CD4-positive, alpha-beta T cell treated with Interleukin-17A for 4 hours (primary cell): ENCODE measurements at regions not wholly inside any gene's neighbourhood (a gene's known extent, or its start where the extent isn't known, plus 50 kb on each side); places are given as distances from the start of the nearest gene placed in this dataset.

ENCODE experiments used
- DNase-seq: peaks from one replicate; pipeline ENCODE4 v3.0.0-alpha.2; 2020; ENCODE audit warnings: mixed read lengths

DNA sequence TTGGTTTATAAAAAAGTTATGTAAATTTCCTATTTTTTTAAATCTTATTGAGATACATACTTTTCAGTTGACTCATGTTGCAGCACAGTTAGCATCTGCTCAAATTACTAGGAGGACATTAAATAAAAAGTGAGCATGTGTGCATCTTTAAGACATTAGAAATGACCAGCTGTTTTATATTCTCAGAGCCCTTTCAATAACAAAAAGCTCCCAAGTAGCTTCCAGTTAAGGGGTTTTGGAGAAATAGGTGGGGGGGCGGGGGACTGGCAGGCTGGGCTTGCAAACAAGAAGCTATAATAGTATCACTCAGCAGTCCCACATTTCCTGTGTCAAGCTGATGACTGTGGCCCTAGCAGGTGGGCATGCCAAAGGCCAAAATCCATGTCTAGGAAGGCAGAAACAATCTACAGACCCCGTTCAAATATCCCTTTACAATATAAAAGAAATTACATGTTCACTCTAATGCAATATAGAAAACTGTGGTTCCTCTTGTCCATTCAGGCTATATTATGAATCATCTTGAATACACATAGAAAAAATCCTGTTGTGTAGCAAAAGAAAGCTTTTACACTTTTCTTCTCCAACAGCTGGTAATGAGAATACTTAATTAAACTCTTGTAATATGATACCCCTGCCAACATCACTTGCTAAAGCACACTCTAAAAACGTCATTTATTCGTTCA, 1713.2 kb upstream of the SLC10A2 start:
- DNase-seq = no peak

DNA sequence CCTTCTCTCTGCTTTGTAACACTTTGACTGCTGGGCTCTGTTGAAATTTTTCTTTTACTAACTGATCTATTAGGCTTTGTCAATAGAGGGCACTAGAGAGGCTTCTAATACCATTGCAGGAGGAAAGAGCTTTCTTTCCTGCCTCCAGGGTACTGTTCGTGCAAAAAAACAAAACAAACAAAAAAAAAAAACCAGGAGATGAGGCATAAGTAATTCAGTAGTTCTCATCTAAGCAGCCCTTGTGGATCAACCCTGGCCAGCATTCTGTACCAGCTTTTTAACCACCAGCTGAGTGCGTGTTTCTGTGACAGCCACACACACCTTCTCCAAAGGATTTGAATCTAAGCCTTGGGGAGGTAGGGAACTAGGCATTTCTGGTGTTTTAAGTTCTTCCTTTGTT, 1707.6 kb upstream of the SLC10A2 start:
- DNase-seq = no peak

DNA sequence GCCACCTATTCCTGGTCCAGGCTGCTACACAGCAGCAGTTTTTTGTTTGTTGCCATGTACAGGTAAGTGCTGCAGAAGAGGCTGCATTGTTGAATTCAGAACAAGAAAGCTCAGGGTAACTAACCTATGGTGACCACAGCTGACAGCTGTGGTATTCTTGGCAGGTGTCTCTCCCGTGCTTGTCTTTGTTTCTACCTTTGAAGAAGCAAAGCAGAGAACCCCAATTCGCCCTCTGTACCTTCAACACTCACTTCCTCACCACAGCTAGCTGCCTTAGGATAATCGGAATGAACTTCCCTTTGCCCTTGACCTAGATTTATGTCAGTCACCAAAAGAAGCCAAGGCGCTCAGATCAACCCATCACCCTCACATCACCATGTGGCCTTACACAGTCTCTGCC, 1703.3 kb upstream of the SLC10A2 start:
- no peak for DNase-seq

DNA sequence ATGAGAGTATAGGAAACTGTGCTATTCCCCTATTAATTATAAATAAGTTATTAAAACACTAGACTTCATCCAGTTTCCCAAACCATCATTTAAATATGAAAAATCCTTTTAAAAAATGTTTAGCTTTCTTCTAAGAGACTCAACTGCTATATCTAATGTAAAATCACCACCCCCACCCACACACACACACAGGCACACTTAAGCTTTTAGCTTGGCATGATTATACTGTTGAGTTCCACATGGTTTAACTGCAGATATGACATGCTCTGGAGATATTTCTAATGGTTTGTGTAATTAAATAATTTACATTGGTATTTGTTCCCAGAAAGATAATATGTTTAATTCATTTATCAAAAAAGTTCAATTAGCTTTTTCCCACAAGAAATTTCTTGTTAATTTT, 1700.1 kb upstream of the SLC10A2 start:
- no peak for DNase-seq

DNA sequence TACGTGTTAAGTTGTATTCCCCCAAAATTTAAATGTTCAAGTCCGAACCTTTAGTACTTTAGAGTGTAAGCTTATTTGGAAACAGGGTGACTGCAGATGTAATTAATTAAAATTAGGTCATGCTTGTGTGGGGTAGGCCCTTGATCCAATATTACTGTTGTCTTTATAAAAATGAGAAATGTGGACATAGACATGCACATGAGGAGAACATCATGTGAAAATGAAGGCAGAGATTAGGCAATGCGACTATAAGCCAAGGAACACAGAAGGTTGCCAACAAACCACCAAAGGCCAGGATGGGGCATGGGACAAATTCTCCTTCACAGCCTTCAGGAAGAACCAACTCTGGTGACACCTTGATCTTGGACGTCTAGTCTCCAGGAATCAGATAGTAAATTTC, 1698.4 kb upstream of the SLC10A2 start:
- DNase-seq = no peak

DNA sequence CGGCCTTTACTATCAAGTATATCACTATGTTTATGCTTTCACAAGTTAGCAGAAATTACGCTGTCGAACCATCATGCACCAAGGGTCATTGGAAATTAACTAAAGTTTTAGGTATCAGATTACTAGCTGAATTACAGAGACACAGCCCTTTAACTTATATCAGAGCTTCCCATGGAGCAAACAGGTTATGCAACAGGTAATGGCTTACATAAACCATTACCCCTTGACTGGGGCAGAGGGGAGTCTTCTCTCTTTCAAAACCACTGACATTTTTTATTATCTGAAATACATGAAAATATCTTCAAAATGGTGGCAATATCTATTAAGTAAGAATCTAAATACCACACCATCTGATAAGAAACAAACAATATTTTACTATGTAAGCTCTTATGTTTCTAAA, 1692.9 kb upstream of the SLC10A2 start:
- no peak for DNase-seq

DNA sequence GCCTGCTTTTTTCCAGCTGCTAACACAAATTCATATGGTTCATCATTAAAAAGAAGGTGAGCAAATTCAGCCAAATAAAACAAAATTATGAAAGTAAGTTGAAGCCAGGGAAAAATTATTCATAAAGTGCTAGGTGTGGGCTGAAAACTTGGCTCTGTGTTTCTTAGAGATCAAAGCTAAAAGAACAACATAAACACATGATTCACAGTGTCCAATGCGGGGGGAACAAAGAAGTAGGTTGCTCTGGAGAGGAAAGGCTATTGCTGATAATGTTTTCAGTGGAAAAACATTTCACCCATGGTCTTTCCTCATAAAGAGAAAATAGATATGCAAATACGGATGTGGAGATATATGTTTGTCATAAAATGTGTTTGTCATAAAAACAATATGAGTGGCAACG, 1691.5 kb upstream of the SLC10A2 start:
- DNase-seq = no peak

DNA sequence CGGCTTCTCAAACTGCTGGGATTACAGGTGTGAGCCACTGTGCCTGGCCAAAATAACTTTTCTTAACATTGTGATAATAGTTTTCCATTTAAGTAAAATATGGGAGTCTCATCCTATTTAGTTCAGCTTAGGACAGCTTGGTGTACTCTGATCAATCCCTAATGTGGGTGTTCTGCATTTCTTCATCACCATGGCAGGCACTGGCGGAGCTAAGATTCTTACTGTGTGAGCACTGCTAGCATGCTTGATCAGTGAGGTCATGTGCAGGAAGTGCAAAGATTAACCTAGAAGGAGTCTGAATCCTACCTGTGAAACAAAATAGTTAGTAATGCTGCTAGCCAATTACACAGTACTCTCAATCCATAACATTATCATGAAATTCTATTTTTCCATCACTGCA, 1684.2 kb upstream of the SLC10A2 start:
- no peak for DNase-seq

DNA sequence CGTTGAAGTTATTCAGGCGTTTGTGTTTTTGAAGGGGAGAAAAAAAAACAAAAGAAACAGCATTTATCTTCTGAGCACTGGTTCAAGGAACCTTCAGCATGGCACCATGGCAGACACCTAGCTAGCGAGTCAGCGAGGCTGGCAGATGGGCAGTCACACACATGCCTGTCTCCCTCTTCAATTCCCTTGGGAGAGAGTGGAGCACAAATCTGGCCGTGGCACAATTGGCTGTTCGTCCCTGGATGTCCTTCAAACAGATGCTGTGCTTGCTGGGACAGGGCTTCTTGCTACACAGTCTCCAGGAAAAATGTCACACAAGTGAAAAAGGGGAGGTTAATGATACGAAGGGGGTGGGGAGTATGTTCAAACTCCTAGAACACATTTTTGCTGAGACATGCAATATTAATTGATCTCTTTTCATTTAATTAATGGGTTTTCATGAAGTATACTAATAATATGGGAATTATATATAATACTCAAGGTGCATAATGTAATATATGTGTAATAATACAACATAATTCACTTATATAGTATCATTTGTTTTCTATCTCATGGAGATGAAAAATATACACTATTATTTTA, 1674.5 kb upstream of the SLC10A2 start:
- DNase-seq = no peak

DNA sequence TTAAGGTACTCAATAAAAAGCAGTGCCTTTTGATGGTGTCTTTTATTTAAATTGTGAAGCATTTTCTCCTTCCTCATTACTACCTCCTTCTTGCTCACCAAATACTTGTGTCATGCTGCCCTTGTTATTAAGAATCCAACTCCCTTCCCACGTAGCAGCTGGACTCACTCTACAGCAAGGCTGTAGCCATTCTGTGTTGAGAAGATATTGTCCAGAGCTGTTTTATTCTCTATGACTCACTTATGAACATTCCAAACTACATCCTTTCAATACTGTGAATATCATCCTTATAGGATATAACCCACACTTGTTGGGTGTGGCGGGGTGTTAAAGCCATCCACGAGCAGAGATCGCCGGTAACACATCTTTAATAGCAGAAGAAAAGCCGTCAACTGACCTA, 1671.5 kb upstream of the SLC10A2 start:
- DNase-seq = no peak

DNA sequence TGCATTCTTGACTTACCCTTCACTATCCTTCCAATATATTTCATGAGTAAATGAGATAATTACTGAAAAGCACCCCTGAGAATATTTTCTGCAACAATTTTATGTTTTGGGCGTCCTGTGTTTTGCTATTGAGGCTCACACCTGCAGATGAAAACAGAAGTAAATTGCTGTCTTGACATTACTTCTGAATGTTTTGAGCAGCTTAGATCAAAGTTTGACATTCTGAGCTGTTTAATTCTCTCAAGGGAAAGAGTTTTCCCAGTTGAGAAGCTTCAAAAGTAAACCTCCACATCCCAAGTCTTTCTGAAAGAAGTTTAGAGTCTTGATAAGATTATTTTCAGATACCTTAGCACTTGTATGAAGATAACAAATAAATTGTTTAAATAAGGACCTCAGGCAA, 1667.2 kb upstream of the SLC10A2 start:
- no peak for DNase-seq

DNA sequence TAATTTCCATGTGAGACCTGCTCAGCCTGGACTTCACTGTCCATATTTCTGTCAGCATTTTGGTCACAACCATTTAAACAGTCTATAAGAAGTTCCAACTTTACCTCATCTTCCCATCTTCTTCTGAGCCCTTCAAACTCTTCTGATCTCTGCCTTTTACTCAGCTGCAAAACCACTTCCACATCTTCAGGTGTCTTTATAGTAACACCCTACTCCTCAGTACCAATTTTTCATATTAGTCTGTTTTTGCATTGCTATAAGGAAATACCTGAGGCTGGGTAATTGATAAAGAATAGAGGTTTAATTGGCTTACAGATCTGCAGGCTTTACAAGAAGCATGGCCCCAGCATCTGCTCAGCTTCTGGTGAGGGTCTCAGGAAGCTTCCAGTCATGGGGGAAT, 1648.9 kb upstream of the SLC10A2 start:
- DNase-seq = no peak

DNA sequence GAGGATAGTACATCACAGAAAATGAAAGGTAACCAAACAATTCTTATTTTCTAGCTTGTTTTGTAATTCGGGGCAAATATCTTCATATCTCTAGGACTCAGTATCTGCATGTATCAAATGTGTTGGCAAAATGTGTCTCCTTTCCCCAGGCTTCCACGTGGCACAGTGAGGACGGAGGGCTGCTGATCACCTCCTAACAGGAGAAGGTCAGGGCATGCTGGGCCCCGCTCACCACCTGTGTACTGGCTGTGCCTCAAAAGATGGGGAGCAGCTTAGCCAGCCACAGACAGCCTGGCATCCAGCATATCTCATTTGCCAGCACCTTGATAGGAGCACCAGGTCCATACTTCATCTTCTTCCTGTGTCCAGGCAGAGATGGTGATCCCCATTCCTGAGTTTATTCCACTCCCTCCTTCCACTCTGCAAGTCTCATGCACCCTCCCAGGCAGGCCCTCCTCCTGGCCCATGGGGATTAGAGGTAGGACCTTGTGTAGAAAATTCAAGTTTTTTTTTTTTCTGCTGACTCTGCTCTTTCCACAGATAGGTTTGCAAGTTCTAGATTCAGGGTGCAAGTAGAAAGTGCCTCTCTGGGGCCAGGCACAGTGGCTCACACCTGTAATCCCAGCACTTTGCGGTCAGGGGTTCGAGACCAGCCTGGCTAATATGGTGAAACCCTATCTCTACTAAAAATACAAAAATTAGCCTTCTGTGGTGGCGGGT, 1639.0 kb upstream of the SLC10A2 start:
- DNase-seq = no peak

DNA sequence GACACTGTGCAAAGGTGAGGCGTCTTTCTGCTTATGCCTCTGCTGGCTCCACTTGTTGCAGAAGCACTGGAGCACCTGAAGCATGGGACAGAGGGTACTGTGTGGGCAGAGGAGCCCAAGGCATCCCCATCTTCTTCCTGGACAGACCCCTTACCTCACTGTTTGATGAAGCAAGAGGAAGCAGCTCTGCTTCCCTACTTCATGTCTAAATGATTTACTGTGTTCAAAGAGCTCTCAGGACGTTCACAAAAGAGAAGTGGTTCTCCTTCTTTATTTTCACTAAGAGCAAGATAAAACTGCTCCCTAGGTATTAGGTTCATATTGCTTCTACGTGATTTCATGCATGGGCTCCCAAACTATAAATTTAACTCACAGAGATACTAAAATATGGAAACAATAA, 1635.4 kb upstream of the SLC10A2 start:
- DNase-seq = no peak

DNA sequence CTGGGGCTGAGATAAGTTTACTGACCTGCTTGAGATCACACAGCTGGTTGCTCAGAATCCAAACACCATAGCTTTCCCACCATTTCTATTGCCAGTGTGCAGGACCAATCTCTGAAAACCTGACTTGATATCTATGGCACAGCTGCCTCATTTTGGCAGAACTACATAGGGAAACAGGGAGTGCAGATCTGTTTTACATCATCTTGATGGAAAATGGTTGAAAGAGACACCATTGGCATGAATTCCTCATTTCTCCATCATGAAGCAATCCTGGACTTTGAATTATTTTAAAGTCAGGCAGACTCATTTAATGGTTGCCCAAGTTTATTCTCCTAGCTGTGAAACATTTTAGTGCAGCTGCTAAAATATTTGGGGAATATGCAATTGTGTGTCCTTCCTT, 1628.2 kb upstream of the SLC10A2 start:
- DNase-seq = no peak

DNA sequence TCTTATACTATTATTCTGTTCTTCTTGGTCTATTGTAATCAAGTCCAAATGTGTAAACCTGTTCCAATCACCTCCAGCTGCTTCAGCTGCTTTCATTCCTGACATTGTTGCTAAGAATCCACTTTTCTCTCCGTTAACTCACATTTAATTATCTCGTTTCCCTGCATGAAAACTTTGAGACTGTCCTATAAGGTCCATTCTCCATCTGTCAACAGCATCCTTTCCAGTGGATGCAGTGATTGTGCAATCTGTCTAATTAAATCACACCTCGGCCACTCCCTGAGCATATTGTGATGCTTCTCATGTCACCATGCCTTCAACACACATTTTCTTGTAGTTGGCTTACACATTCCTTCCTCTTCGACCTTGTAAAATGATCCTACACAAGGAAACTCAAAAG, 1626.9 kb upstream of the SLC10A2 start:
- no peak for DNase-seq

DNA sequence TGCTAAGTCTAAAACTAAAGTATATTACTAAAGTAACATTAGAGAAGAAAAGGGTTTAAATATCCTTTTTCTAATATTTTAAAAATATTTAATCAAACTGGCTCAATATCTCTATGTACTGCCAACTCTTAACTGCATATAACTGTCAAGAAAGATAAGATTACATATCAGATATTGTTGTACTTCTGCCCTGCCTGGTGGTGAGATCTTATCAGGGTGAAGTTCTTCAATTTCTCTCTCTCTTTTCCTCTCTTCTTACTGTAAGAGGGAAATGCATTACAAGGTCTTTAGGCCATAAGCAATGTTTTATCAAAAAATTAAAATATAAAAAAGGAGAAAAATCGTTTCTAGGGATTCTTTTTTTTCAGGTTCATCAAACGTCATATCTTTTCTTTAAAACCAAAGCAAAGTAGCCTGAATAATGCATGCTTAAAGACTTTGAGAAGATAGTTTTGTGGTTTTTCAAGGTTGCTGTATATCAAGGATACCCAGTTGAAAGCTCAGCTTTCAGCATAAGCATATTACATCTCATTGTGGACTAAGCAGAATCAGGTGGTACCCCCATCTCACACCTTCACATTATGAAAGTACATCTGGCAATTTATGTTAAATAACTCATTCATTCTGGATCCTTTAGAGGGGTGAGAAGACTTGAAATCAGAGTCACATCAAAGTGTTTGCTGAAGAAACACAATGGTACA, 1625.7 kb upstream of the SLC10A2 start:
- no peak for DNase-seq

DNA sequence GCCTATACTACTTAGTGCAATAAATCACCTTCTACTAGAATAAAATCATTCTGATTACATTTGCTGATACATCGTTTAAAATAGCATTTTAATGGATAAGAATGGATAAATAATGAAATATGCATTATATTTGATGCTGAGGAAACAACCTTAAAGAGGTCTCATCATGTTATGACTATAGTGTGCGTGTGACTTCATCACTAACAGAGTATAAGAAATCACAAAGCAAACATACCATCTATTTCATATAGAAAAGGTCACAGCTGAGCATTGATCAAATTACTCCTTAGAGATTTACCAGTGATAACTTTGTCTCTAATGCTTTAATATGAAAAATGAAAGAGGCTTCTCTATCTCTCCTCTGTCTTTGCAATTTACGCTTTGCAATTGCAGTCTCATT, 1620.3 kb upstream of the SLC10A2 start:
- DNase-seq = no peak

DNA sequence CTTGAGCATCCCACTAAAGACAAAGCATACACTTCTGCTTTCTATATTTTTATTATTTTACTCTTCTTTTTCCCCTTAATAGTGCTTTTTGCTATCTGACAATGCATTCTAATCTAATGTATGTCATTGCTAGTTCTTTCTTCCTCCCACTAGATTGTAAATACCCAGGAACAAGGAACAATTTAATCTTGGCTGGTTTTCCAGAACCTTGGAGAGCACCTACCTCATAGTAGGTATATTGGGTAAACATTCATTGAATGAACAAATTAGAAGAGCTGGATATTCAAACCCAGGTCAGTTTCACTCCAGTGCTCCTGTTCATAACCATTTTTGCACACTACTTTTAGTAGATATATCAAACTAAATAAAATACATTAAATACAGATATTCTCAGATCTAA, 1617.6 kb upstream of the SLC10A2 start:
- no peak for DNase-seq

DNA sequence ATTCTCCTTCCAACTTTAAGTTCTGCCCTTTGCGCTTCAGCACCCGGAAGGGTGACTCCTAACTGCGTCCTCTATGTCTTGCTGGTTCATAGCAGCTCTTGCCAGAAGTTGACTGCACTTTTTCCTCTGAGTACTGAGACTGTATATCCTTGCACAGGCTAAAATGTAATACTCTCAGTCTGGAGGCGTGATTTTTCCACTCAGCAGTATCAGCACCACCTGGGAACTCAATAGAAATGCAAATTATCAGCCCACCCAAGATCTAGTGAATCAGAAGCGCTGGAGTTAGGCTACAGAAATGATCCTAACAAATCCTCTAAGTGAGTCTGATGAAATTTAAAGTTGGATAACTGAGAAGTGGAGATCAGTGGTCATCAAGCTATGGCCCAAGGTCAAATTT, 1611.9 kb upstream of the SLC10A2 start:
- no peak for DNase-seq

DNA sequence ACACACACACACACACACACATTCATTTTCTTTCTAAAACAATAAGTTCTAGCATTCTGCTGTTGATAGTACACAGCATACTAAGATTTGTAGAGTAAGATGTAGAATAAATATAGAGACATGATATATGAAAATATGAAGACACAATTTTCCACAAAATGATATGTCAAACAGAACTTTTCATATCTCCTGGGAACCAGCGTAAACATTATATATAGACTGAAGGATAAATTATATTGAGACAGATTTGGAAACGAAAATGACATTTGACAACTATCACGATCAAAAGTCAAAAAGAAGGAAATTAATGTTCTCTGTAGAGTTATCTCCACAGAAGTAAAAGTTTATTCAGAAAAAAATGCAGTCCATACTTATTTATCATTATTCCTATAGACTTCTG, 1605.7 kb upstream of the SLC10A2 start:
- no peak for DNase-seq

DNA sequence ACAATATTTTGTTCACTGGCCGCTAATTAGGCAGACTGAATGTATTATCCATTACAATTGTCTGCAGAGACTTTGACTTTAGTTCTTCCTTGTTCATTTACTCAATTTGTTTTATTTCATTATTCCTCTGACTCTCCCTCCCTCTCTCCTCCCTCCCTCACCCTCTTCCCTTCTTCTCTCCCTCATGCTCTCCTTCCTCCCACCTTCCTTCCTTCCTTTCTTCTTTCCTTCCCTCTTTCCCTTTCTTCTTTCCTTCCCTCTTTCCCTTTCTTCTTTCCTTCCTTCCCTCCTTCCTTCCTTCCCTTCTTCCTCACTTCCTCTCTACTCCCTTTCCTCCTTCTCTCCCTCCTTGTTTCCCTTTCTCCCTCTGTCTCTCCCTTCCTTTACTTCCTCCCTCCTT, 1591.0 kb upstream of the SLC10A2 start:
- no peak for DNase-seq

DNA sequence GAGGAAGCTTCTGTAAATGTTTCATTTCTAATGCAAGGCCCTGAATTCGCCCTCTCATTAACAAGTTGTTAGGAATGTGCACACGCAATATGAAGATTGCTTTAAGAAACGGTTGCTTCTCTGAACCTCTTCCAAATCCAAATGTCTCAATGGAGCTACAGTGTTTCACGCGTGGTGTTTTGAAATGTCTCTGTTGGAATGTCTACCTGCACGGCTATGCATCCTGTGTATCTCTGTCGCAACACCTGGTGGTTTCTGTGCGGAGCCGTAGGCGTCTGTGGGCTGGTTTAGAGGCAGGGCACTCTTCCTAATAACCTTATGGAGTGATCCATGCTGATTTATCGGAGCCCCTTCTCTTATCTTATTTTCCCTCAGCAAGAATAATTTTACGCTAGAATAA, 1584.2 kb upstream of the SLC10A2 start:
- DNase-seq = no peak

DNA sequence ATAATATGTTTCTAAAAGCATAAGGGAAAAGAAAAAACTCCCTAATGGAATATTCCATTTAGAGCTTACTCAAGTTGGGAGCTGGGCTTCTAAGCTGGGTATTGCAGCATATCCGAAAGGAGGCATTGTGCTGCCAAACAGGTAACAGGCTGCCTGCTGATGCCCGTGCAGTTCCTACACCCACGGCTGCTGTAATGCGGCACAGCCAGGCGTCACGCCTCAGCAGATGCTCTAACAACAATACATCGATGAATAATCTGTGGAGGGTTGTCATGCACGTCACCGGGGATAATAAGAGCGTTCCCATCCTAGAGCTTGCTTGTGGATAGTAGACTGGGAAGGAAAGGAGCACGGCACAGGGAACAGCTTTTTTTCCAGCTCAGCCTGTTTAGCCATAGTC, 1582.1 kb upstream of the SLC10A2 start:
- DNase-seq = no peak
